Skeletal muscle satellite cell (primary cell): ENCODE measurements at regions not wholly inside any gene's neighbourhood (a gene's known extent, or its start where the extent isn't known, plus 50 kb on each side); places are given as distances from the start of the nearest gene placed in this dataset.

ENCODE experiments used
- H3K27me3 ChIP-seq: 2 replicates; pipeline ENCODE4 v1.7.0; 2013; ENCODE audit warnings: low read length; ENCODE audit not compliant: control insufficient read depth, insufficient read depth
- H3K36me3 ChIP-seq: 2 replicates; pipeline ENCODE4 v1.7.0; 2013; ENCODE audit warnings: mild to moderate bottlenecking, control low read depth, low read length; ENCODE audit not compliant: insufficient read depth
- H3K4me1 ChIP-seq: 2 replicates; pipeline ENCODE4 v1.7.0; 2013; ENCODE audit warnings: low read length; ENCODE audit not compliant: control insufficient read depth, insufficient read depth
- H3K4me2 ChIP-seq: 2 replicates; pipeline ENCODE4 v1.7.0; 2013; ENCODE audit warnings: mild to moderate bottlenecking, low read length
- H3K4me3 ChIP-seq: 2 replicates; pipeline ENCODE4 v1.7.0; 2013; ENCODE audit warnings: low read length
- H3K9ac ChIP-seq: 2 replicates; pipeline ENCODE4 v1.7.0; 2013; ENCODE audit warnings: mild to moderate bottlenecking, low read depth, low read length, moderate library complexity
- H3K9me3 ChIP-seq: replicated peaks from 2 replicates; pipeline ENCODE4 v1.7.0; 2013; ENCODE audit warnings: mild to moderate bottlenecking, control low read depth, low read length

DNA sequence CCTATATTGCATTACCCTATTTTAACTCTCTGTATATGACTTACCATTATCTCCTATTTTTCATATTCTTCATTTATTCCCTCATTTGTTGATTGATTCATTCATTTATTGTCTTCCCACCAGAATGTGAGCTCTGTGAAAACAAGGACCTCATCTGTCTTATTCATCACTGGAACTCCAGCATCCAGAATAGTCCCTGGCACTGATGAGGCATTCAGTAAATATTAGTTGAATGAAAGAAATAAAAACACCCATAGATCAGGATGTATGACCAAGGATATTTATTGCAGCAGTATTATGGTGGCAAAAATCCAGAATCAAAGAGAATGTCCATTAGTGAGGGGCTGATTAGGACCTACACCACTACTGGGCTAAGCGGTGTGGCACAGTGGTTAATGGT, 164.9 kb downstream of the SPRY1 start:
- peaks cover 5% of the 10 kb centered on the region for H3K4me1 ChIP-seq
- no peaks in the 10 kb centered on the region for H3K27me3 ChIP-seq
- no peaks in the 10 kb centered on the region for H3K9me3 ChIP-seq
- H3K4me2 ChIP-seq, result no peak overlapping the region
- no peaks in the 10 kb centered on the region for H3K36me3 ChIP-seq
- H3K9ac ChIP-seq, result no peak overlapping the region
- no peak overlapping the region for H3K4me3 ChIP-seq

DNA sequence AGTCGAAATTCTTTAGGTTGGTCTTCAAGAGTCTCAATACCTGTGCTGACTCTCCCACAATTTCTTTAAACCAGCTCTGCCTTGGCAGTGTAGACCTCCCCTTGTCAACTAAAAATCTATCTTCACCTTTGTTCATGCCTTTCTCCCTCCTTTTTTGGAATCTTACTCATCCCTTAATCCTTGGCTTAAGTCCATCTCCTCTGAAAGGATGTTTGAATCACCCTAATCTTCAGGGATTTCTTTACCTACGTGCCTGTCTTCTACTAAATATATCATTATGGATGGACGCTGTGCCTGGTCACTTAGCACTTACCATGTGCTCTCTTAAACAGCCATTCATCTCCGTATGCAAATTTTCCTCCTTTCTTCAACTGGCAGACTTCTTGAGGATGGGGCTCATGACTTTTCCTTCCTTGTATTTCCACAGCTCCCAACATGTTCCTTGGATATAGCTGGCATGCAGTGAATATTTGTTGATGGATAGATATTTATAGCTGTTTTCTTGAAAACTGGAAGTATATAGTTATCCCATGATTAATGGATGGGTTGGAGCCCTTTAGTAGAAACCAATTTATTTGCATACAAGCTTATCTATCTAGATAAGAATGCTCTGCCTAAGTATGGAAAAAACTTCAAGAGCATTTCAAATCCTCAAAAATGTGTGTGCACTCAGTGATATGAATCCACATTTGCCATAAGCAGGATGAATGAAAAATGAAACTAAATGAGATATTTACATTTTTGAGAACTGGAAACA, 166.6 kb downstream of the SPRY1 start:
- Histone ChIP-seq H3K4me1 (peaks cover 4% of the 10 kb centered on the region), H3K9me3 (no peaks in the 10 kb centered on the region), H3K27me3 (no peaks in the 10 kb centered on the region), H3K36me3 (no peaks in the 10 kb centered on the region), H3K4me3 (no peak overlapping the region), H3K4me2 (no peak overlapping the region), H3K9ac (no peak overlapping the region)

- H3K9ac ChIP-seq, result no peak overlapping the region
- H3K4me1 ChIP-seq, result peaks cover 3% of the 10 kb centered on the region
- H3K4me3 ChIP-seq, result no peak overlapping the region
- H3K36me3 ChIP-seq, result no peaks in the 10 kb centered on the region
- no peaks in the 10 kb centered on the region for H3K9me3 ChIP-seq
- H3K27me3 ChIP-seq, result no peaks in the 10 kb centered on the region
- no peak overlapping the region for H3K4me2 ChIP-seq
Observed at GRCh38 chr4:123564758-123565346, 168.3 kb downstream of the SPRY1 start.

GRCh38 chr4:123568936-123569335, 172.3 kb downstream of the SPRY1 start:
- Histone ChIP-seq H3K27me3 (no peaks in the 10 kb centered on the region), H3K9ac (no peak overlapping the region), H3K4me2 (no peak overlapping the region), H3K4me3 (no peak overlapping the region), H3K4me1 (no peaks in the 10 kb centered on the region), H3K36me3 (no peaks in the 10 kb centered on the region), H3K9me3 (no peaks in the 10 kb centered on the region)

- Histone ChIP-seq H3K9me3 (no peaks in the 10 kb centered on the region), H3K4me2 (no peak overlapping the region), H3K4me3 (no peak overlapping the region), H3K36me3 (no peaks in the 10 kb centered on the region), H3K27me3 (no peaks in the 10 kb centered on the region), H3K4me1 (no peaks in the 10 kb centered on the region), H3K9ac (no peak overlapping the region)
Observed at GRCh38 chr4:123569541-123569940, 172.9 kb downstream of the SPRY1 start.

DNA sequence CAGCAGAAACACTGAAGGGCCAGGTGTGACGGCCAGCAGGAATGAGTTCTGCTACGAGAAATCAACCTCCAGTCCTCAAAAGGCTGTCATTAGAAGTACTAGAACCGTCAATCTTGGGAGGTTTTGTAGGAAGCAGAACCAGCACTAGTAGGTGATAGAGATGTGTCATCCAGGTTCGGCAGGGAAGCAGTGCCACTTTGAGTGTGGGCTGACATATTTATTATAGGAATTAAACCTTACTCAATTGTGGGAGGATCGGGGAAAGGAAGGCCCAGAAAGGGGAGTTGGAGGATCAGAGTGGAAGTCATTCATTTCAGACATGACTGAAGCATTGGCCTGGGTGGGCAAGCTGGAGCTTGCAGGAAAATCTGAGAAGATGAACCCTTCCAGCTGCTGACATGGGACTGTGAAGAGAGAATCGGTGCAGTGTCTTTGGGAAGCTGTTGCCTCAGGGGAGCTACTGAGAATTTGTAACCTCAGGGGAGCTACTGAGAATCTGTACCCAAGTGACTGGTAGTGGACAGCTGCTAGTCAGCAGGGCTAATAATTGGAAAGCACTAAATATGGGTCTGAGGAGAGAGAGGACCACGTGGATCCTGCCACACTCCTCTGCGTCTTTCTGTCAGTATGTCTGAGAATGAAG, 177.4 kb downstream of the SPRY1 start:
- no peak overlapping the region for H3K9ac ChIP-seq
- H3K4me3 ChIP-seq, result no peak overlapping the region
- no peaks in the 10 kb centered on the region for H3K27me3 ChIP-seq
- H3K9me3 ChIP-seq, result no peaks in the 10 kb centered on the region
- no peak overlapping the region for H3K4me2 ChIP-seq
- no peaks in the 10 kb centered on the region for H3K4me1 ChIP-seq
- no peaks in the 10 kb centered on the region for H3K36me3 ChIP-seq

- Histone ChIP-seq H3K4me1 (no peaks in the 10 kb centered on the region), H3K4me2 (no peak overlapping the region), H3K9ac (no peak overlapping the region), H3K27me3 (no peaks in the 10 kb centered on the region), H3K36me3 (no peaks in the 10 kb centered on the region), H3K4me3 (no peak overlapping the region), H3K9me3 (no peaks in the 10 kb centered on the region)
Observed at GRCh38 chr4:123575291-123575690, 178.7 kb downstream of the SPRY1 start.

DNA sequence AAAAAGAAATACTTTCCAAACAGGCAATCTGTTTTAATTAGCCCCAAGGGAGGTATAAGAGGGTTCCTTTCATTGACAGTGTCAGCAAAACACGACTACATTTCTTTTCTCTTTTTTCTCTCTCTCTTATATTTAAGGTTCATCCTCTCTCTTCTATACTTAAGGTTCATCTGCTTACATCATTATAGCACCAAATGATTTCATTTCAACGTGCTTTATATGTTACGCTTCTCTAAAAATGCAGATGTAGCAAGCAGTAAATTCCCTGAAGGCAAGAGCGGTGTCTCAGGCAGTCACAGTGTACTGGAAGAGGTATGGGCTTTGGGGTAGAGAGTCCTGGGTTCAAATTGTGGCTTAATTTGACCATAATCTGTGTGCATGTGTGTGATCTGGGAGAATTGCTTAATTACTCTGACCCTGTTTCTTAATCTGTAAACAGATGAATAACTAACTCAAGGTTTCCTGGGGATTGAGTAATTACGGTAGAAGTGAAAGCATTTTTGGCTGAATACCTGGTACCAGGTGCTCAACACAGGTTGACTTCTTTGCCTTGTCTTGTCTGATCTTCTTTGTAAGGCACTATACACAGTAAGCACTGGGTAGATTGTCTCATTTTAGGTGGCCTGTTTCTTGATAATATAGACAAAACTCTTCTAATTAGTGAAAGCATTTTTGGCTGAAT, 180.8 kb downstream of the SPRY1 start:
- Histone ChIP-seq H3K27me3 (no peaks in the 10 kb centered on the region), H3K4me3 (no peak overlapping the region), H3K9me3 (peaks cover 4% of the 10 kb centered on the region), H3K4me2 (no peak overlapping the region), H3K36me3 (no peaks in the 10 kb centered on the region), H3K9ac (no peak overlapping the region), H3K4me1 (no peaks in the 10 kb centered on the region)

DNA sequence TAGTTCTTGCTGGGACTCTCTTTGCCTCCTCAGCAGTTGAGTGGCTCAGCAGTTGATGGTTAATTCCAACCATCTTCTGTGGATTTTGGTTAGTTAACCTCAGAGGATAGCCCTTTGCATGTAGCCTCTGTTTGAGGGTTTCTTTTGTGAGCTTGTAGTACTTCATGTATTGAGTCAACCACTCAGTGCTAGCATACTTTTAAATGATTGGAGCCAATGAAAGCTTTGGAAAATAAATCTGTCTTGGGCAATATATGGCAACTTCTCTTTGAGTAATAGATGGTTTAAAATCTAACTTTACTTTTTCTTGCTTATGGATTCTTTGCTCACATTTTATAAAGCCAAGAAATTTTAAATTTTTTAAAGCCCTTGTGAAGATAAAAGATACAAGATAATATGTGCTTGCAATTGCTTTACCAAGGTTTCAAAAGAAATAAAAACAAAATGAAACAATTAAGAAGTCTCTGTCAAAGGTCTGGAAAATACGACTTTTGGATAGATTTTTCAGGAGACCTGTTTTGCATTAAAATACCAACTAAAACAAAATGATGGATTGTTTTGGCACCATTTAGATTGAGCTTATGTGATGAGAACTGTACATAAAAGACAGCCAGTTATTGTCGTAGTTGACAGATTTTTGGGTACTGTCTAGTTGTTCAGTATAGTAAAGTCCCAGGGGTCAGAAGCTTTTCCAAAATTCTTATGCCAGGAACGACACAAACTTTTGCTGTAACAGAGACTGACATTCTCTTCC, 181.9 kb downstream of the SPRY1 start:
- Histone ChIP-seq H3K27me3 (no peaks in the 10 kb centered on the region), H3K4me2 (no peak overlapping the region), H3K9ac (no peak overlapping the region), H3K9me3 (peaks cover 4% of the 10 kb centered on the region), H3K36me3 (no peaks in the 10 kb centered on the region), H3K4me3 (no peak overlapping the region), H3K4me1 (no peaks in the 10 kb centered on the region)

DNA sequence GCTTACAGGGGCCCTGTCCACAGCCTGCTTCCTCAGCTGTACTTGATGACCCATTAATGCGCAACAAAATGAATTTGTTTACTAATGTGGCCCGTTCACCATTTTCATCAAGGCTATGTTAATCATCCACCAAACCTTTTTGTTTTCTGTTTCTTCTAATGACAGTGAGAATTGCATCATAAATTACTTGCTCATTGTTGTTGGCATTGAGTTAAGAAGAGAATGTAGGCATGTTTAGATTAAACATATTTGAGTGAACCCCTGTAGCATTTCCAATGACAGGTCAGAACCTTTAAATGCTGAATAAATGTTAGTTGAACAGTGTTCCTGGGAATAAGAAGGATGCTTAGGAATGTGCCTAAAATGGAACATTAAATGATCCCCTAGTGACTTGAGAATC, 183.4 kb downstream of the SPRY1 start:
- Histone ChIP-seq H3K27me3 (no peaks in the 10 kb centered on the region), H3K4me3 (no peak overlapping the region), H3K9me3 (peaks cover 4% of the 10 kb centered on the region), H3K4me1 (no peaks in the 10 kb centered on the region), H3K36me3 (no peaks in the 10 kb centered on the region), H3K4me2 (no peak overlapping the region), H3K9ac (no peak overlapping the region)
